ENCODE measurements at regions not wholly inside any gene's neighbourhood (a gene's known extent, or its start where the extent isn't known, plus 50 kb on each side); places are given as distances from the start of the nearest gene placed in this dataset.

DNA sequence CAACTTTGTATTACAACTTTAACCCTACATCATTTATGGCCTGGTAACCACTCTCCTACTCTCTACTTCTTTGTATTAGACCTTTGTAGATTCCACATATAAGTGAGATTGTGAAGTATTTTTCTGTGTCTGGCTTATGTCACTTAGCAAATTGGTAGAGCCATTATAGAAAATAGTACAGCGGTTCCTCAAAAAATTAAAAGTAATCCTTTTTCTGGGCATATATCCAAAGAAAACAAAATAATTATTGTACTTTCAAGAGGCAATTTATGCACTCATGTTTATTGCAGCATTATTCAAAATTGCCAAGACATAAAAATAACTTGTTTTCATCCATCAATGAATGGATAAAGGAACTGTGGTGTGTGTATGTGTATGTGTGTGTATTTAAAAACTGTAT is 537.5 kb upstream of the FSIP2 start:
- no peak overlapping the region for H3K18ac ChIP-seq (ENCODE audit: low read depth in 1 of 2, low read length in 2 of 2)
- H3K4ac ChIP-seq (ENCODE audit: low read depth in 1 of 2, low read length in 2 of 2) = no peak overlapping the region
- no peak overlapping the region for H2BK12ac ChIP-seq (ENCODE audit: low read length in 2 of 2)
- no peak overlapping the region for H2BK120ac ChIP-seq (ENCODE audit: low read depth, low read length)
- H3K9ac ChIP-seq (ENCODE audit: low read length) = no peak overlapping the region
- no peak overlapping the region for H2AK5ac ChIP-seq (ENCODE audit: low read length, severe bottlenecking)
- no peaks in the 10 kb centered on the region for H3K4me1 ChIP-seq (ENCODE audit: control insufficient read depth, insufficient read depth, low read depth, low read length)
- WGBS = no CpG with 5 or more reads among the region's 1 CpG
- H2BK15ac ChIP-seq (ENCODE audit: low read depth, poor library complexity, severe bottlenecking) = no peak overlapping the region
- H3K9me3 ChIP-seq (ENCODE audit: control insufficient read depth, low read length) = no peaks in the 10 kb centered on the region
- no peak overlapping the region for H4K91ac ChIP-seq (ENCODE audit: low read length)
- DNase-seq = no peak
- H3K27me3 ChIP-seq (ENCODE audit: control insufficient read depth in 1 of 2, insufficient read depth in 1 of 2, low read length in 2 of 2) = no peaks in the 10 kb centered on the region
- no peak overlapping the region for H3K14ac ChIP-seq (ENCODE audit: low read length in 2 of 2)
- no peak overlapping the region for H3K23ac ChIP-seq (ENCODE audit: low read length in 2 of 2)
- no peak overlapping the region for H3K4me3 ChIP-seq (ENCODE audit: insufficient read depth in 1 of 2, low read depth in 1 of 2, low read length in 2 of 2)
- H2BK5ac ChIP-seq (ENCODE audit: low read depth, low read length, poor library complexity, severe bottlenecking) = no peak overlapping the region
- no peak overlapping the region for H4K8ac ChIP-seq (ENCODE audit: low read length)
- no peaks in the 10 kb centered on the region for H3K36me3 ChIP-seq (ENCODE audit: control insufficient read depth in 1 of 2, insufficient read depth in 2 of 2, low read depth in 1 of 2, low read length in 2 of 2)
- H3K79me1 ChIP-seq (replicated peaks; ENCODE audit: low read length, poor library complexity, severe bottlenecking) = no peaks in the 10 kb centered on the region
- no peak overlapping the region for H3K4me2 ChIP-seq (ENCODE audit: low read length, poor library complexity, severe bottlenecking)
- no peak overlapping the region for H2AFZ ChIP-seq (ENCODE audit: low read depth, low read length)
- H3K27ac ChIP-seq (ENCODE audit: low read length, poor library complexity, severe bottlenecking) = no peak overlapping the region

DNA sequence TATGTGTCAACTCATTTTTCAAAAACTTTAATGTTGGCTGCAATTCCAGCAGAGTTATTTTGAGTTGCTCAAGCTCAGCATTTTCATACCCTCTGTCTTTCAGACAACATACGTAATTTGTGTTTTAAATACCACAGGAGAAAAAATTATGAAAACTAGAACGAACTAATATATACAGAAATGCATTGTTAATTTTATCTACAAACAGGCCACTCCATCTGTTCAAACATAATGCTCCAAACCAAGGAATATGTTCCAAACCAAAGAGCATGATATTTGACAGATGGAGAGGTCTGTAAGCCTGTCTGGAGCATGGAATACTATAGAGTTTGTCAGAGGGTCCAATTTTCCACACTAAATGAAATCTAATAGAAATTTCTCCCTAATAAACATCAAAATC is 536.2 kb upstream of the FSIP2 start:
- H2AK5ac ChIP-seq (ENCODE audit: low read length, severe bottlenecking) = no peak overlapping the region
- no peak overlapping the region for H2BK120ac ChIP-seq (ENCODE audit: low read depth, low read length)
- DNase-seq = no peak
- H3K4ac ChIP-seq (ENCODE audit: low read depth in 1 of 2, low read length in 2 of 2) = no peak overlapping the region
- H4K8ac ChIP-seq (ENCODE audit: low read length) = no peak overlapping the region
- no peak overlapping the region for H3K14ac ChIP-seq (ENCODE audit: low read length in 2 of 2)
- H3K27ac ChIP-seq (ENCODE audit: low read length, poor library complexity, severe bottlenecking) = no peak overlapping the region
- H3K23ac ChIP-seq (ENCODE audit: low read length in 2 of 2) = no peak overlapping the region
- H3K9me3 ChIP-seq (ENCODE audit: control insufficient read depth, low read length) = no peaks in the 10 kb centered on the region
- no peak overlapping the region for H2BK5ac ChIP-seq (ENCODE audit: low read depth, low read length, poor library complexity, severe bottlenecking)
- no peak overlapping the region for H4K91ac ChIP-seq (ENCODE audit: low read length)
- no peak overlapping the region for H2AFZ ChIP-seq (ENCODE audit: low read depth, low read length)
- no peak overlapping the region for H2BK12ac ChIP-seq (ENCODE audit: low read length in 2 of 2)
- no peak overlapping the region for H3K18ac ChIP-seq (ENCODE audit: low read depth in 1 of 2, low read length in 2 of 2)
- H3K4me3 ChIP-seq (ENCODE audit: insufficient read depth in 1 of 2, low read depth in 1 of 2, low read length in 2 of 2) = no peak overlapping the region
- WGBS = no CpG with 5 or more reads among the region's 2 CpGs
- H3K79me1 ChIP-seq (replicated peaks; ENCODE audit: low read length, poor library complexity, severe bottlenecking) = no peaks in the 10 kb centered on the region
- H3K9ac ChIP-seq (ENCODE audit: low read length) = no peak overlapping the region
- H3K4me2 ChIP-seq (ENCODE audit: low read length, poor library complexity, severe bottlenecking) = no peak overlapping the region
- H2BK15ac ChIP-seq (ENCODE audit: low read depth, poor library complexity, severe bottlenecking) = no peak overlapping the region
- H3K27me3 ChIP-seq (ENCODE audit: control insufficient read depth in 1 of 2, insufficient read depth in 1 of 2, low read length in 2 of 2) = no peaks in the 10 kb centered on the region
- H3K36me3 ChIP-seq (ENCODE audit: control insufficient read depth in 1 of 2, insufficient read depth in 2 of 2, low read depth in 1 of 2, low read length in 2 of 2) = no peaks in the 10 kb centered on the region
- H3K4me1 ChIP-seq (ENCODE audit: control insufficient read depth, insufficient read depth, low read depth, low read length) = no peaks in the 10 kb centered on the region

DNA sequence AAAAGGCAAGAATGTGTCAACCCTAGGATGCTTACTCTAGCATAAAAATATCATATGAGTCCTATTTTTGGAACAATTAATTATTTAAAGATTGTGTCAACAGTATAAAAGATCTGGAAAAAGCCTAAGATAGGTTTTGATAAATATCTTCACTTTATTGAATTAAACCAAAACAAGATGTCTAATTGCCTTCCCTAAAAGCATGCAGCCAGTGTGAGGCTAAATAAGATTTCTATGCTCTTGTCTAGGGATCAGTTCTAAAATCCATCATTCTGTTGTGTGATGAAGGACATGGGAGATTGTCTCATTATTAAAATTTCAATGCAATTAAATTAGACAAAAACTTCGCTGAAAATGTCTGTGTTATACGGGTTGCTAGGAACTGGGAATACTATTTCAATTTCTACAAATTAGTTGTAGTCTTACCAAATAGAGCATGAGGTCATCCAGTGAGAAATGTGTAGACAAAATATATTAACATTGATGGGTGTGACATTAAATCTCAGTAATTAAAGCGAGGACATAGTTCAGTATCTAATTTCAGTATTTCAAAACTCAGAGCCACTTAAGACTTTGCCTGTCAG is 535.6 kb upstream of the FSIP2 start:
- no peak overlapping the region for H4K8ac ChIP-seq (ENCODE audit: low read length)
- no peak overlapping the region for H2AK5ac ChIP-seq (ENCODE audit: low read length, severe bottlenecking)
- no peak overlapping the region for H2BK12ac ChIP-seq (ENCODE audit: low read length in 2 of 2)
- no peak overlapping the region for H2BK15ac ChIP-seq (ENCODE audit: low read depth, poor library complexity, severe bottlenecking)
- H4K91ac ChIP-seq (ENCODE audit: low read length) = no peak overlapping the region
- H3K27ac ChIP-seq (ENCODE audit: low read length, poor library complexity, severe bottlenecking) = no peak overlapping the region
- no peak overlapping the region for H3K14ac ChIP-seq (ENCODE audit: low read length in 2 of 2)
- no peak overlapping the region for H3K4me3 ChIP-seq (ENCODE audit: insufficient read depth in 1 of 2, low read depth in 1 of 2, low read length in 2 of 2)
- no peak overlapping the region for H2AFZ ChIP-seq (ENCODE audit: low read depth, low read length)
- H3K23ac ChIP-seq (ENCODE audit: low read length in 2 of 2) = no peak overlapping the region
- H3K4me2 ChIP-seq (ENCODE audit: low read length, poor library complexity, severe bottlenecking) = no peak overlapping the region
- no peaks in the 10 kb centered on the region for H3K27me3 ChIP-seq (ENCODE audit: control insufficient read depth in 1 of 2, insufficient read depth in 1 of 2, low read length in 2 of 2)
- no peaks in the 10 kb centered on the region for H3K9me3 ChIP-seq (ENCODE audit: control insufficient read depth, low read length)
- no peak overlapping the region for H2BK120ac ChIP-seq (ENCODE audit: low read depth, low read length)
- no peaks in the 10 kb centered on the region for H3K4me1 ChIP-seq (ENCODE audit: control insufficient read depth, insufficient read depth, low read depth, low read length)
- no peaks in the 10 kb centered on the region for H3K36me3 ChIP-seq (ENCODE audit: control insufficient read depth in 1 of 2, insufficient read depth in 2 of 2, low read depth in 1 of 2, low read length in 2 of 2)
- no peak overlapping the region for H2BK5ac ChIP-seq (ENCODE audit: low read depth, low read length, poor library complexity, severe bottlenecking)
- no peak overlapping the region for H3K18ac ChIP-seq (ENCODE audit: low read depth in 1 of 2, low read length in 2 of 2)
- H3K9ac ChIP-seq (ENCODE audit: low read length) = no peak overlapping the region
- H3K4ac ChIP-seq (ENCODE audit: low read depth in 1 of 2, low read length in 2 of 2) = no peak overlapping the region
- 97% methylated on average over 2 of the region's 3 CpGs for WGBS
- no peaks in the 10 kb centered on the region for H3K79me1 ChIP-seq (replicated peaks; ENCODE audit: low read length, poor library complexity, severe bottlenecking)
- DNase-seq = no peak

DNA sequence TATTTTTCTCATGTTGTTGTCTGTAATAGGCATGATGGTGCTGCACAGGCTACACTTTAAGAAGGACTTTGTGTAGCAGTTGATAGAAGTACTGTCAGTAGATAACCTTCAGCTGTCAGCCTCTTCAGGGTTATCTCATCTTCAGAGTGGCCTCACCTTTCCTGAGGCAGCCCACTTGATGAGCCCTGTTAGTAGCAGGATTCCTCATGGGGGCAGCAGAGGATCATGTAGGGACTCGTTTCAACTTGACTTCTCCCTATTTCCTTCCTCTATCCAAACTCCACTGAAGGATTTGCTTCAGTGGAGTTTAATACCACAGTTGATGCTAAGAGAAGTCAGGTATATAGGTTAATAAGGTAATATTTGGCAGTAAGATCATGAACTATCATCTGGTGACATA is 530.3 kb upstream of the FSIP2 start:
- Histone ChIP-seq H3K9ac (ENCODE audit: low read length) (no peak overlapping the region), H4K91ac (ENCODE audit: low read length) (no peak overlapping the region), H3K4me2 (ENCODE audit: low read length, poor library complexity, severe bottlenecking) (no peak overlapping the region), H3K36me3 (ENCODE audit: control insufficient read depth in 1 of 2, insufficient read depth in 2 of 2, low read depth in 1 of 2, low read length in 2 of 2) (no peaks in the 10 kb centered on the region), H3K23ac (ENCODE audit: low read length in 2 of 2) (no peak overlapping the region), H3K79me1 (replicated peaks; ENCODE audit: low read length, poor library complexity, severe bottlenecking) (no peaks in the 10 kb centered on the region), H3K18ac (ENCODE audit: low read depth in 1 of 2, low read length in 2 of 2) (no peak overlapping the region), H3K14ac (ENCODE audit: low read length in 2 of 2) (no peak overlapping the region), H3K4me1 (ENCODE audit: control insufficient read depth, insufficient read depth, low read depth, low read length) (no peaks in the 10 kb centered on the region), H2AK5ac (ENCODE audit: low read length, severe bottlenecking) (no peak overlapping the region), H2BK15ac (ENCODE audit: low read depth, poor library complexity, severe bottlenecking) (no peak overlapping the region), H3K9me3 (ENCODE audit: control insufficient read depth, low read length) (no peaks in the 10 kb centered on the region), H3K27me3 (ENCODE audit: control insufficient read depth in 1 of 2, insufficient read depth in 1 of 2, low read length in 2 of 2) (no peaks in the 10 kb centered on the region), H3K4me3 (ENCODE audit: insufficient read depth in 1 of 2, low read depth in 1 of 2, low read length in 2 of 2) (no peak overlapping the region), H2BK120ac (ENCODE audit: low read depth, low read length) (no peak overlapping the region), H2BK5ac (ENCODE audit: low read depth, low read length, poor library complexity, severe bottlenecking) (no peak overlapping the region), H2BK12ac (ENCODE audit: low read length in 2 of 2) (no peak overlapping the region), H2AFZ (ENCODE audit: low read depth, low read length) (no peak overlapping the region), H3K4ac (ENCODE audit: low read depth in 1 of 2, low read length in 2 of 2) (no peak overlapping the region), H4K8ac (ENCODE audit: low read length) (no peak overlapping the region), H3K27ac (ENCODE audit: low read length, poor library complexity, severe bottlenecking) (no peak overlapping the region)
- no CpG with 5 or more reads among the region's 1 CpG for WGBS
- peak; percentile 51 for DNase-seq
